Testis (tissue), 2 donors: ENCODE measurements at regions not wholly inside any gene's neighbourhood (a gene's known extent, or its start where the extent isn't known, plus 50 kb on each side); places are given as distances from the start of the nearest gene placed in this dataset.

ENCODE experiments used
- DNase-seq: peaks from one replicate; pipeline ENCODE4 v3.0.0-alpha.2; 2019
- H3K27ac ChIP-seq, 2 donors: fragments of 200-600 bp; sonication (generic); one replicate each; pipeline ENCODE4 v1.5.1; 2019
- H3K27me3 ChIP-seq: fragments of 200-600 bp; sonication (generic); one replicate; pipeline ENCODE4 v1.5.1; 2019
- H3K36me3 ChIP-seq: fragments of 200-600 bp; sonication (generic); one replicate; pipeline ENCODE4 v1.5.1; 2017; ENCODE audit warnings: low read depth; ENCODE audit errors: missing control alignments
- H3K4me1 ChIP-seq: fragments of 200-600 bp; sonication (generic); one replicate; pipeline ENCODE4 v1.5.1; 2019
- H3K4me3 ChIP-seq, 2 donors: fragments of 200-600 bp; sonication (generic); one replicate each; pipeline ENCODE4 v1.5.1; 2017 to 2019
- H3K9me3 ChIP-seq: fragments of 200-600 bp; sonication (generic); one replicate; pipeline ENCODE4 v1.5.1; 2017
- CTCF ChIP-seq, 3 experiments: fragments of 450-650 bp in 2 of 3; fragments of 200-600 bp in 1 of 3; sonication (generic) in 1 of 3; IDR thresholded peaks; one replicate each; pipeline ENCODE4 v1.5.1; 2016 to 2019; ENCODE audit warnings: antibody characterized with exemption in 3 of 3, mild to moderate bottlenecking in 2 of 3, moderate library complexity in 1 of 3
- POLR2A ChIP-seq: fragments of 450-650 bp; IDR thresholded peaks from one replicate; pipeline ENCODE4 v1.6.1; 2017; ENCODE audit warnings: antibody characterized with exemption, mild to moderate bottlenecking, moderate library complexity
- WGBS, 2 donors: methylation state at CpG; one replicate each; pipeline ENCODE4 v1.1.5; 2018; 5-methylcytosine and 5-hydroxymethylcytosine counted together
- intact Hi-C: fragments of 100-400 bp; cut with DNase I; formaldehyde crosslinking; loops from one replicate; pipeline ENCODE4 v1.15.1; 2023; ENCODE audit warnings: low total_unique reads

GRCh38 chr5:12332480-12332879 is 428.2 kb upstream of the CTNND2 start:
- Histone ChIP-seq H3K4me3 (no peak overlapping the region), H3K36me3 (no peaks in the 10 kb centered on the region), H3K4me1 (no peaks in the 10 kb centered on the region), H3K9me3 (no peaks in the 10 kb centered on the region), H3K27me3 (no peaks in the 10 kb centered on the region), H3K27ac (no peak overlapping the region)
- DNase-seq, result no peak
- 26 to 29% methylated on average over 3 of the region's 3 CpGs for WGBS, 2 donors
- TF ChIP-seq CTCF (IDR thresholded peaks at IDR 0.05) (no peak), POLR2A (no peak)
- intact Hi-C loops, result no loop called here

GRCh38 chr5:12330993-12331588 is 426.8 kb upstream of the CTNND2 start:
- no peaks in the 10 kb centered on the region for H3K9me3 ChIP-seq
- H3K4me3 ChIP-seq, result no peak overlapping the region
- H3K4me1 ChIP-seq, result no peaks in the 10 kb centered on the region
- no peak for DNase-seq
- no peaks in the 10 kb centered on the region for H3K36me3 ChIP-seq
- H3K27me3 ChIP-seq, result no peaks in the 10 kb centered on the region
- no peak overlapping the region for H3K27ac ChIP-seq
- intact Hi-C loops, result no loop called here
- WGBS, 2 donors, result 49 to 62% methylated on average over 9 of the region's 9 CpGs
- TF ChIP-seq CTCF (IDR thresholded peaks at IDR 0.05) (no peak), POLR2A (no peak)

DNA sequence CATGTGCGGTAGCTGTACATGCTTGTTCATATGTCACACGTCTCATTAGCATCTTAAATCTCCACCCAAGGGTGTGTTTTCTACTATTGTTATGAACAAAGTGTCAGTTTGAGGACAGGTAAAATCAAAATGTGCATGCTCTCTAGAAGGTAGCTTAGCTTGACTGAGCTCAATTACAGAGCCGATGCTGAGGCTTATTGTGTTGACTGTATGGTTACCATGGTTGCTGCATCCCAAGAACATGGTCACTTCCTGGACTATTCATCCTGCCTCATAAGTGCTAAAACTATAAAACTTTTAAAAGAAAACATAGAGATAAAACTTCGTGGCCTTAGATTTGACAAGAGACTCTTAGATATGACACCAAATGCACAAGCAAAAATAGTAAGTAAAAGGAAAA is 426.1 kb upstream of the CTNND2 start:
- no peak for TF ChIP-seq POLR2A
- TF ChIP-seq CTCF (IDR thresholded peaks at IDR 0.05), result no peak
- no peaks in the 10 kb centered on the region for H3K9me3 ChIP-seq
- H3K4me1 ChIP-seq, result no peaks in the 10 kb centered on the region
- H3K36me3 ChIP-seq, result no peaks in the 10 kb centered on the region
- H3K27me3 ChIP-seq, result no peaks in the 10 kb centered on the region
- no peak overlapping the region for H3K27ac ChIP-seq
- no peak for DNase-seq
- 64 to 78% methylated on average over 4 of the region's 4 CpGs for WGBS, 2 donors
- no peak overlapping the region for H3K4me3 ChIP-seq
- intact Hi-C loops, result no loop called here

DNA sequence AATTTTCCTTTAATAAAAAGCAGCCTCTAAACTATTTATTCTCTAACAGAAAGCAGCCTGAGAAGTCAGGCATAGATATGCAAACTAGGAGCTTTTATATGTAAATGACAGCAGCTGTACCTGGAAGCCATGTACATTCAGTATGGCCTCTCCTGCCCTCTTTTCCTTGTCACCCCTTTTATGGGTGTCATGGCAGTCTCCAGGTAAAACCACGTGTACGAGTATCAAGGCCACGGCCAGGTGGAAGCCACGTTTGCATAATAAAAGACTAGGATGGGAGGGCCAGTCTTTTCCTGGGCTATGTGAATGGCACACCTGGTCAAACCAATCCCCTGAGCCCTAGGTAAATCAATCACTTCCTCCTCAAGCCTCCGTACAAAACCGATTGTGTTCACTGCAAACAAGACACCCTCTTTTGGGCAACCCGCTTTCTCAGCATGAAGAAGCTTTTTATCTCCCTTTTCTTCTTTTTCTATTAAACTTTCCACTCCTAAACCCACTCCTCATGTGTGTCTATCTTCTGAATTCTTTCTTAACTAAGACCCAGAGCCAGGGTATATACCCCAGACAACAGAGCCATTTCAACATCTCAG is 419.5 kb upstream of the CTNND2 start:
- intact Hi-C loops, result no loop called here

More for the DNA sequence above, 419.5 kb upstream of the CTNND2 start:
- TF ChIP-seq CTCF (IDR thresholded peaks at IDR 0.05) (no peak), POLR2A (no peak)
- DNase-seq, result no peak
- 67% methylated on average over 7 of the region's 7 CpGs for WGBS, 2 donors
- H3K9me3 ChIP-seq, result no peaks in the 10 kb centered on the region
- no peak overlapping the region for H3K4me3 ChIP-seq
- no peak overlapping the region for H3K27ac ChIP-seq
- H3K36me3 ChIP-seq, result no peaks in the 10 kb centered on the region
- H3K4me1 ChIP-seq, result no peaks in the 10 kb centered on the region
- no peaks in the 10 kb centered on the region for H3K27me3 ChIP-seq
